H1 (cell line): ENCODE measurements at regions not wholly inside any gene's neighbourhood (a gene's known extent, or its start where the extent isn't known, plus 50 kb on each side); places are given as distances from the start of the nearest gene placed in this dataset.

ENCODE experiments used
- NRF1 ChIP-seq: IDR thresholded peaks from 2 replicates; pipeline ENCODE4 v1.6.1; 2011; ENCODE audit warnings: mild to moderate bottlenecking, low read depth, low read length, improper control_type of control experiment
- POLR2A ChIP-seq, 2 experiments: IDR thresholded peaks; 1 replicate in 1 of 2; 2 replicates in 1 of 2; pipeline ENCODE4 v1.6.1; 2011; ENCODE audit warnings: low read depth in 2 of 2, low read length in 2 of 2, mild to moderate bottlenecking in 2 of 2; ENCODE audit errors: control extremely low read depth in 1 of 2

GRCh38 chr3:106229495-106230278 is 360.9 kb upstream of the CBLB start (continued):
- TF ChIP-seq POLR2A (IDR thresholded peaks at IDR 0.05; ENCODE audit: control extremely low read depth in 1 of 2, low read depth in 2 of 2, low read length in 2 of 2) = no peak
- no peak for TF ChIP-seq NRF1
